Glutamatergic neuron (in vitro differentiated cells): ENCODE measurements at regions not wholly inside any gene's neighbourhood (a gene's known extent, or its start where the extent isn't known, plus 50 kb on each side); places are given as distances from the start of the nearest gene placed in this dataset.
A peak's percentile ranks its signal among the peaks of the same experiment; 100 is the strongest.
"Not testable (repeated sequence)": the region's sequence is repeated elsewhere in the genome, so short reads cannot be mapped to it uniquely, and the experiment has no call there.

ENCODE experiments used
- DNase-seq: peaks from one replicate; pipeline ENCODE4 v3.0.0; 2022
- H3K27ac Mint-ChIP-seq: one replicate; pipeline ENCODE4 v1.8.0; 2020; ENCODE audit warnings: mild to moderate bottlenecking, mixed read lengths, inconsistent platforms; ENCODE audit not compliant: unreplicated experiment
- H3K27me3 Mint-ChIP-seq: one replicate; pipeline ENCODE4 v1.8.0; 2020; ENCODE audit warnings: mild to moderate bottlenecking, moderate library complexity, mixed read lengths, inconsistent platforms; ENCODE audit not compliant: unreplicated experiment
- H3K36me3 Mint-ChIP-seq: one replicate; pipeline ENCODE4 v1.8.0; 2020; ENCODE audit warnings: mild to moderate bottlenecking, mixed read lengths, inconsistent platforms; ENCODE audit not compliant: unreplicated experiment
- H3K4me1 Mint-ChIP-seq: one replicate; pipeline ENCODE4 v1.8.0; 2020; ENCODE audit warnings: mild to moderate bottlenecking, low read depth, mixed read lengths, inconsistent platforms; ENCODE audit not compliant: unreplicated experiment
- H3K4me3 Mint-ChIP-seq: one replicate; pipeline ENCODE4 v1.8.0; 2020; ENCODE audit warnings: mild to moderate bottlenecking, mixed read lengths, inconsistent platforms; ENCODE audit not compliant: unreplicated experiment
- H3K9me3 Mint-ChIP-seq: one replicate; pipeline ENCODE4 v1.8.0; 2020; ENCODE audit warnings: mild to moderate bottlenecking, moderate library complexity, mixed read lengths, inconsistent platforms; ENCODE audit not compliant: unreplicated experiment
- TF ChIP-seq, protein P1 (sequence below): fragments of 200-600 bp; sonication (generic); IDR thresholded peaks from one replicate; pipeline ENCODE4 v1.5.0; 2021; ENCODE audit not compliant: partially characterized antibody, unreplicated experiment

- Mint-ChIP-seq H3K9me3 (no peaks in the 10 kb centered on the region), H3K27ac (no peak overlapping the region), H3K4me3 (no peak overlapping the region), H3K27me3 (peaks cover 1% of the 10 kb centered on the region), H3K4me1 (no peaks in the 10 kb centered on the region), H3K36me3 (no peaks in the 10 kb centered on the region)
- DNase-seq: no peak
- TF ChIP-seq, protein P1, sequence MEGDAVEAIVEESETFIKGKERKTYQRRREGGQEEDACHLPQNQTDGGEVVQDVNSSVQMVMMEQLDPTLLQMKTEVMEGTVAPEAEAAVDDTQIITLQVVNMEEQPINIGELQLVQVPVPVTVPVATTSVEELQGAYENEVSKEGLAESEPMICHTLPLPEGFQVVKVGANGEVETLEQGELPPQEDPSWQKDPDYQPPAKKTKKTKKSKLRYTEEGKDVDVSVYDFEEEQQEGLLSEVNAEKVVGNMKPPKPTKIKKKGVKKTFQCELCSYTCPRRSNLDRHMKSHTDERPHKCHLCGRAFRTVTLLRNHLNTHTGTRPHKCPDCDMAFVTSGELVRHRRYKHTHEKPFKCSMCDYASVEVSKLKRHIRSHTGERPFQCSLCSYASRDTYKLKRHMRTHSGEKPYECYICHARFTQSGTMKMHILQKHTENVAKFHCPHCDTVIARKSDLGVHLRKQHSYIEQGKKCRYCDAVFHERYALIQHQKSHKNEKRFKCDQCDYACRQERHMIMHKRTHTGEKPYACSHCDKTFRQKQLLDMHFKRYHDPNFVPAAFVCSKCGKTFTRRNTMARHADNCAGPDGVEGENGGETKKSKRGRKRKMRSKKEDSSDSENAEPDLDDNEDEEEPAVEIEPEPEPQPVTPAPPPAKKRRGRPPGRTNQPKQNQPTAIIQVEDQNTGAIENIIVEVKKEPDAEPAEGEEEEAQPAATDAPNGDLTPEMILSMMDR: no peak
Measured at GRCh38 chr6:85329196-85329595, 120.7 kb upstream of the NT5E start.

- not testable (repeated sequence) for H3K9me3 Mint-ChIP-seq, H3K4me1 Mint-ChIP-seq, DNase-seq, H3K36me3 Mint-ChIP-seq, H3K27me3 Mint-ChIP-seq, H3K4me3 Mint-ChIP-seq, H3K27ac Mint-ChIP-seq
Measured at GRCh38 chr6:85325811-85326210, 124.1 kb upstream of the NT5E start.

GRCh38 chr6:85323435-85324040 lies 126.3 kb upstream of the NT5E start:
- peak; percentile 87 for DNase-seq
- Mint-ChIP-seq H3K9me3 (no peaks in the 10 kb centered on the region), H3K27ac (no peak overlapping the region), H3K4me3 (no peak overlapping the region), H3K4me1 (no peaks in the 10 kb centered on the region), H3K27me3 (peaks cover 6% of the 10 kb centered on the region), H3K36me3 (no peaks in the 10 kb centered on the region)
- TF ChIP-seq, protein P1: peak; percentile 84

- TF ChIP-seq, protein P1: no peak
- H3K36me3 Mint-ChIP-seq: no peaks in the 10 kb centered on the region
- no peak overlapping the region for H3K27ac Mint-ChIP-seq
- no peaks in the 10 kb centered on the region for H3K4me1 Mint-ChIP-seq
- H3K9me3 Mint-ChIP-seq: no peaks in the 10 kb centered on the region
- peaks cover 6% of the 10 kb centered on the region for H3K27me3 Mint-ChIP-seq
- no peak for DNase-seq
- no peak overlapping the region for H3K4me3 Mint-ChIP-seq
Measured at GRCh38 chr6:85322446-85323105, 127.3 kb upstream of the NT5E start.

- H3K27me3 Mint-ChIP-seq: peaks cover 5% of the 10 kb centered on the region
- H3K9me3 Mint-ChIP-seq: no peaks in the 10 kb centered on the region
- no peak overlapping the region for H3K27ac Mint-ChIP-seq
- H3K4me3 Mint-ChIP-seq: no peak overlapping the region
- no peak for DNase-seq
- H3K36me3 Mint-ChIP-seq: no peaks in the 10 kb centered on the region
- TF ChIP-seq, protein P1: no peak
- no peaks in the 10 kb centered on the region for H3K4me1 Mint-ChIP-seq
Measured at GRCh38 chr6:85321906-85322305, 128.0 kb upstream of the NT5E start.
